H1 (cell line): ENCODE measurements at regions not wholly inside any gene's neighbourhood (a gene's known extent, or its start where the extent isn't known, plus 50 kb on each side); places are given as distances from the start of the nearest gene placed in this dataset.

Experiments used
- CTCF ChIA-PET: fragments of 300-600 bp; sonication (Branson Sonifier 250); formaldehyde crosslinking; loops from one replicate; lab custom pipeline; 2021; ENCODE audit not compliant: partially characterized antibody; lab: Charles Lee
- POLR2A ChIA-PET: fragments of 300-600 bp; sonication (Branson Sonifier 250); formaldehyde crosslinking; loops from one replicate; lab custom pipeline; 2021; ENCODE audit warnings: inconsistent platforms; ENCODE audit not compliant: partially characterized antibody; lab: Charles Lee
- DNase-seq, 2 experiments: peaks; one replicate each; pipeline versions ENCODE4 v3.0.0 to v3.0.0-alpha.2; 2010 to 2022; ENCODE audit warnings: low spot score in 2 of 2, low read depth in 1 of 2, mixed read lengths in 1 of 2
- FAIRE-seq: peaks from 2 replicates; lab custom pipeline; 2011; peaks lifted over from hg19 to GRCh38; lab: Jason Lieb, UNC
- H2AFZ ChIP-seq: 2 replicates; pipeline ENCODE4 v1.8.1; 2012; ENCODE audit warnings: low read length, inconsistent platforms
- H2AK5ac ChIP-seq: 2 replicates; pipeline ENCODE4 v1.6.1; 2013; ENCODE audit warnings: low read depth, low read length
- H2BK120ac ChIP-seq: replicated peaks from 2 replicates; pipeline ENCODE3; 2013; ENCODE audit warnings: low read depth, low read length, inconsistent platforms
- H2BK12ac ChIP-seq: 2 replicates; pipeline ENCODE4 v1.6.1; 2013; ENCODE audit warnings: low read depth, low read length
- H2BK15ac ChIP-seq: 2 replicates; pipeline ENCODE4 v1.6.1; 2013; ENCODE audit warnings: low read length
- H2BK20ac ChIP-seq: 2 replicates; pipeline ENCODE4 v1.6.1; 2013; ENCODE audit warnings: low read length
- H2BK5ac ChIP-seq: 2 replicates; pipeline ENCODE4 v1.6.1; 2013; ENCODE audit warnings: low read depth, low read length
- H3K14ac ChIP-seq: 2 replicates; pipeline ENCODE4 v1.6.1; 2013; ENCODE audit warnings: inconsistent platforms; ENCODE audit not compliant: insufficient read length
- H3K18ac ChIP-seq: 2 replicates; pipeline ENCODE4 v1.6.1; 2013; ENCODE audit warnings: low read length; ENCODE audit errors: extremely low read depth
- H3K23ac ChIP-seq: 2 replicates; pipeline ENCODE4 v1.6.1; 2013; ENCODE audit warnings: inconsistent platforms; ENCODE audit not compliant: insufficient read length
- H3K23me2 ChIP-seq: 2 replicates; pipeline ENCODE4 v1.6.1; 2013; ENCODE audit warnings: low read depth, low read length
- H3K27ac ChIP-seq: 2 replicates; pipeline ENCODE4 v1.6.1; 2011; ENCODE audit warnings: low read depth, low read length, inconsistent platforms
- H3K27me3 ChIP-seq, 4 experiments: replicated peaks in 1 of 4; 1 replicate in 1 of 4; 2 replicates in 3 of 4; pipeline versions ENCODE4 v1.6.1 to v1.8.1; 2011 to 2013; ENCODE audit warnings: low read length in 3 of 4, mild to moderate bottlenecking in 3 of 4, inconsistent platforms in 2 of 4, mixed read lengths in 2 of 4, moderate library complexity in 1 of 4; ENCODE audit not compliant: control insufficient read depth in 3 of 4, insufficient read depth in 3 of 4; ENCODE audit errors: extremely low read depth in 1 of 4
- H3K36me3 ChIP-seq, 4 experiments: 2 replicates each; pipeline versions ENCODE4 v1.6.1 to v1.8.1; 2011 to 2013; ENCODE audit warnings: mild to moderate bottlenecking in 4 of 4, low read length in 3 of 4, moderate library complexity in 2 of 4, control low read depth in 1 of 4, inconsistent platforms in 1 of 4; ENCODE audit not compliant: insufficient read depth in 4 of 4, control insufficient read depth in 2 of 4
- H3K4ac ChIP-seq: replicated peaks from 2 replicates; pipeline ENCODE3; 2013; ENCODE audit warnings: low read length, low read depth, mixed read lengths, inconsistent platforms; ENCODE audit not compliant: insufficient read length
- H3K4me1 ChIP-seq, 4 experiments: replicated peaks in 1 of 4; 1 replicate in 1 of 4; 2 replicates in 3 of 4; pipeline versions ENCODE4 v1.6.1 to v1.8.1; 2011 to 2013; ENCODE audit warnings: low read length in 3 of 4, inconsistent platforms in 2 of 4, mixed read lengths in 1 of 4; ENCODE audit not compliant: insufficient read depth in 4 of 4, control insufficient read depth in 3 of 4
- H3K4me2 ChIP-seq, 2 experiments: 2 replicates each; pipeline versions ENCODE4 v1.6.1 to v1.8.1; 2011 to 2013; ENCODE audit warnings: low read depth in 2 of 2, low read length in 2 of 2, control low read depth in 1 of 2, inconsistent platforms in 1 of 2, mild to moderate bottlenecking in 1 of 2; ENCODE audit not compliant: insufficient read depth in 1 of 2
- H3K4me3 ChIP-seq, 4 experiments: fragments of 200-600, 300-600 bp in 1 of 4; sonication (generic), shearing (Covaris generic), sonication (Bioruptor Twin) in 1 of 4; 2 replicates each; pipeline versions ENCODE4 v1.5.1 to v1.8.1; 2011 to 2016; ENCODE audit warnings: low read length in 4 of 4, low read depth in 3 of 4, control low read depth in 2 of 4, inconsistent platforms in 2 of 4, mild to moderate bottlenecking in 2 of 4, mixed read lengths in 1 of 4, moderate library complexity in 1 of 4; ENCODE audit not compliant: insufficient read depth in 2 of 4; ENCODE audit errors: extremely low read depth in 1 of 4
- H3K56ac ChIP-seq: replicated peaks from 2 replicates; pipeline ENCODE3; 2013; ENCODE audit warnings: low read depth, mild to moderate bottlenecking, mixed read lengths, low read length, inconsistent platforms; ENCODE audit not compliant: insufficient read length
- H3K79me1 ChIP-seq: 2 replicates; pipeline ENCODE4 v1.6.1; 2013; ENCODE audit warnings: low read depth, low read length, control low read depth
- H3K79me2 ChIP-seq, 2 experiments: 2 replicates each; pipeline versions ENCODE4 v1.6.1 to v1.8.1; 2012 to 2013; ENCODE audit warnings: low read length in 2 of 2, mild to moderate bottlenecking in 2 of 2, inconsistent platforms in 1 of 2; ENCODE audit not compliant: insufficient read depth in 2 of 2, control insufficient read depth in 1 of 2
- H3K9ac ChIP-seq, 4 experiments: replicated peaks in 1 of 4; 1 replicate in 1 of 4; 2 replicates in 3 of 4; pipeline versions ENCODE4 v1.6.1 to v1.8.1; 2011 to 2013; ENCODE audit warnings: low read depth in 3 of 4, low read length in 3 of 4, control low read depth in 2 of 4, mild to moderate bottlenecking in 2 of 4, moderate library complexity in 2 of 4, inconsistent platforms in 1 of 4; ENCODE audit errors: extremely low read depth in 1 of 4
- H3K9me3 ChIP-seq, 2 experiments: 2 replicates each; pipeline versions ENCODE4 v1.6.1 to v1.8.1; 2012 to 2013; ENCODE audit warnings: mild to moderate bottlenecking in 2 of 2, moderate library complexity in 2 of 2, control low read depth in 1 of 2, inconsistent platforms in 1 of 2, low read depth in 1 of 2, low read length in 1 of 2, mixed read lengths in 1 of 2; ENCODE audit not compliant: insufficient read depth in 2 of 2
- H4K20me1 ChIP-seq, 2 experiments: replicated peaks in 1 of 2; 2 replicates each; pipeline versions ENCODE3 to v1.8.1; 2011 to 2013; ENCODE audit warnings: inconsistent platforms in 2 of 2, low read length in 2 of 2, mild to moderate bottlenecking in 1 of 2; ENCODE audit not compliant: insufficient read depth in 2 of 2, control insufficient read depth in 1 of 2
- H4K5ac ChIP-seq: 2 replicates; pipeline ENCODE4 v1.6.1; 2013; ENCODE audit warnings: low read length, low read depth, mixed read lengths, inconsistent platforms; ENCODE audit not compliant: insufficient read length
- H4K8ac ChIP-seq: 2 replicates; pipeline ENCODE4 v1.8.0; 2013; ENCODE audit warnings: mild to moderate bottlenecking, moderate library complexity, low read length, inconsistent platforms; ENCODE audit not compliant: insufficient read depth; ENCODE audit errors: extremely low read depth
- H4K91ac ChIP-seq: replicated peaks from 2 replicates; pipeline ENCODE3; 2013; ENCODE audit warnings: low read length, mixed read lengths, inconsistent platforms; ENCODE audit not compliant: insufficient read length
- EP300 ChIP-seq, 2 experiments: IDR thresholded peaks; 1 replicate in 1 of 2; 2 replicates in 1 of 2; pipeline ENCODE4 v1.6.1; 2011 to 2012; ENCODE audit warnings: low read depth in 2 of 2, low read length in 2 of 2, mild to moderate bottlenecking in 2 of 2, borderline replicate concordance in 1 of 2, inconsistent platforms in 1 of 2, moderate library complexity in 1 of 2
- JUND ChIP-seq: IDR thresholded peaks from 2 replicates; pipeline ENCODE4 v1.6.1; 2011; ENCODE audit warnings: mild to moderate bottlenecking, improper control_type of control experiment, low read length
- KDM4A ChIP-seq: IDR thresholded peaks from one replicate; pipeline ENCODE4 v1.7.1; 2012; ENCODE audit warnings: low read depth, mild to moderate bottlenecking, moderate library complexity, low read length, inconsistent platforms; ENCODE audit not compliant: severe bottlenecking
- KDM5A ChIP-seq: fragments of 200-600 bp; IDR thresholded peaks from 2 replicates; pipeline ENCODE4 v1.7.1; 2012; ENCODE audit warnings: mild to moderate bottlenecking, low read length, inconsistent platforms, mixed read lengths
- MAFK ChIP-seq: IDR thresholded peaks from 2 replicates; pipeline ENCODE4 v1.6.1; 2012; ENCODE audit warnings: low read depth, mild to moderate bottlenecking, improper control_type of control experiment, low read length
- POLR2AphosphoS5 ChIP-seq: IDR thresholded peaks from 2 replicates; pipeline ENCODE4 v1.6.1; 2011; ENCODE audit warnings: low read depth, low read length
- RAD21 ChIP-seq, 2 experiments: IDR thresholded peaks in 1 of 2; conservative IDR thresholded peaks in 1 of 2; 2 replicates each; pipeline ENCODE4 v1.6.1; 2011; ENCODE audit warnings: low read depth in 2 of 2, low read length in 2 of 2, improper control_type of control experiment in 1 of 2, inconsistent platforms in 1 of 2, mild to moderate bottlenecking in 1 of 2, moderate library complexity in 1 of 2
- RFX5 ChIP-seq: IDR thresholded peaks from 2 replicates; pipeline ENCODE4 v1.6.1; 2011; ENCODE audit warnings: low read depth, low read length, improper control_type of control experiment, borderline replicate concordance
- RXRA ChIP-seq: IDR thresholded peaks from 2 replicates; pipeline ENCODE4 v1.6.1; 2011; ENCODE audit warnings: low read depth, mild to moderate bottlenecking, low read length, moderate library complexity; ENCODE audit not compliant: insufficient read depth
- SIN3A ChIP-seq, 2 experiments: IDR thresholded peaks in 1 of 2; conservative IDR thresholded peaks in 1 of 2; 2 replicates each; pipeline ENCODE4 v1.6.1; 2011 to 2012; ENCODE audit warnings: low read length in 2 of 2, improper control_type of control experiment in 1 of 2, low read depth in 1 of 2, mild to moderate bottlenecking in 1 of 2
- TAF1 ChIP-seq: IDR thresholded peaks from 2 replicates; pipeline ENCODE4 v1.6.1; 2011; ENCODE audit warnings: mild to moderate bottlenecking, low read depth, low read length
- TBP ChIP-seq: IDR thresholded peaks from 2 replicates; pipeline ENCODE4 v1.6.1; 2011; ENCODE audit warnings: low read depth, low read length, improper control_type of control experiment
- WGBS, 2 experiments: shearing (Covaris generic) in 1 of 2; methylation state at CpG; one replicate each; pipeline versions ENCODE4 v1.1.6 to v1.1.7; 2013 to 2015; ENCODE audit warnings: low lambda C conversion rate in 2 of 2, mixed read lengths in 2 of 2, inconsistent platforms in 1 of 2, low coverage in 1 of 2, missing lambda C conversion rate in 1 of 2; ENCODE audit not compliant: insufficient replicate concordance in 2 of 2, insufficient coverage in 1 of 2, insufficient read length in 1 of 2; ENCODE audit errors: extremely low coverage in 1 of 2, missing lambda C conversion rate in 1 of 2; 5-methylcytosine and 5-hydroxymethylcytosine counted together
- TF ChIP-seq, protein P1 (sequence below): IDR thresholded peaks from 2 replicates; pipeline ENCODE4 v1.6.1; 2012; ENCODE audit warnings: low read length, inconsistent platforms

DNA sequence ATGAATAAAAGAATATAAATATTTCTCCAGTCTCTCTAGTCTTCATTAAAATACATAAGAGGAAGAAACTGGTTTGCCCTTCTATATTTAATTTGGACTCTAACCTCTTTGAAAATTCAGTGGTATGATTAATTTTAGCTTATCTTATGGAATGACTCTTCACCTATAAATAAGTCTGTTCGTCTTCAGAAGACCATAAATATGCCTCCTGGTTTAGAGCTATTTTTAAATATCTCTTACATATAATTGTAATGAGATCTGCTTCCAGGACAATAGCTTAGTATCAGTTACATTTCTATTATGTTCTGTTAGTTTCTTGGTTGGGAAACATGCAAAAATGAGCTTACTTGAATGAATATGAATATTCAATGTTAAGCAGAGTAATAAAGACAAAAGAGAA is 257.5 kb upstream of the HMGA2 start:
- no peak overlapping the region for H3K18ac ChIP-seq
- no peak overlapping the region for H3K4me2 ChIP-seq
- H3K4me3 ChIP-seq = no peak overlapping the region
- H4K20me1 ChIP-seq = no peaks in the 10 kb centered on the region
- no peak overlapping the region for H4K8ac ChIP-seq
- no peak overlapping the region for H4K91ac ChIP-seq
- H2BK12ac ChIP-seq = no peak overlapping the region
- H3K79me2 ChIP-seq = no peaks in the 10 kb centered on the region
- H2BK120ac ChIP-seq = no peak overlapping the region
- H3K23ac ChIP-seq = no peak overlapping the region
- FAIRE-seq (no peak), DNase-seq (no peak)
- H3K4me1 ChIP-seq = no peaks in the 10 kb centered on the region
- no peaks in the 10 kb centered on the region for H3K36me3 ChIP-seq
- no peak overlapping the region for H3K4ac ChIP-seq
- H3K23me2 ChIP-seq = no peaks in the 10 kb centered on the region
- no peak overlapping the region for H3K14ac ChIP-seq
- peaks cover 0 to 1% (median 0%) of the 10 kb centered on the region in 4 experiments; a peak in 1 of 7 replicates for H3K27me3 ChIP-seq
- ChIA-PET POLR2A (no interaction called here), CTCF (interaction anchor here (0.6 to 2.7 kb wide), 6 partner anchors 8 to 719 kb away, joined by 3 to 15 read pairs (median 3); no protein-coding TSS in a partner anchor)
- H2AFZ ChIP-seq = no peak overlapping the region
- H2AK5ac ChIP-seq = no peak overlapping the region
- H2BK20ac ChIP-seq = no peak overlapping the region
- H3K9me3 ChIP-seq = no peaks in the 10 kb centered on the region
- no peak overlapping the region for H3K9ac ChIP-seq
- H2BK15ac ChIP-seq = no peak overlapping the region
- no peak overlapping the region for H3K27ac ChIP-seq
- WGBS, 2 experiments = 75% methylated on average over 1 of the region's 1 CpG; no CpG with 5 or more reads in 1 of the 2 experiments
- H3K79me1 ChIP-seq = no peaks in the 10 kb centered on the region
- H3K56ac ChIP-seq = no peak overlapping the region
- no peak overlapping the region for H2BK5ac ChIP-seq
- H4K5ac ChIP-seq = no peak overlapping the region
- TF ChIP-seq JUND (no peak), RAD21 (IDR thresholded peaks at IDR 0.05 in 1 of 2, conservative IDR thresholded peaks at IDR 0.05 in 1 of 2; ENCODE audit: low read depth in 2 of 2, low read length in 2 of 2) (no peak), KDM4A (no peak), RXRA (no peak), RFX5 (no peak), TBP (no peak), EP300 (IDR thresholded peaks at IDR 0.05; ENCODE audit: borderline replicate concordance in 1 of 2, low read depth in 2 of 2, low read length in 2 of 2) (no peak), POLR2AphosphoS5 (no peak), SIN3A (conservative IDR thresholded peaks at IDR 0.05 in 1 of 2, IDR thresholded peaks at IDR 0.05 in 1 of 2; ENCODE audit: low read depth in 1 of 2, low read length in 2 of 2) (no peak), KDM5A (no peak), TAF1 (no peak), MAFK (no peak)
- TF ChIP-seq, protein P1, sequence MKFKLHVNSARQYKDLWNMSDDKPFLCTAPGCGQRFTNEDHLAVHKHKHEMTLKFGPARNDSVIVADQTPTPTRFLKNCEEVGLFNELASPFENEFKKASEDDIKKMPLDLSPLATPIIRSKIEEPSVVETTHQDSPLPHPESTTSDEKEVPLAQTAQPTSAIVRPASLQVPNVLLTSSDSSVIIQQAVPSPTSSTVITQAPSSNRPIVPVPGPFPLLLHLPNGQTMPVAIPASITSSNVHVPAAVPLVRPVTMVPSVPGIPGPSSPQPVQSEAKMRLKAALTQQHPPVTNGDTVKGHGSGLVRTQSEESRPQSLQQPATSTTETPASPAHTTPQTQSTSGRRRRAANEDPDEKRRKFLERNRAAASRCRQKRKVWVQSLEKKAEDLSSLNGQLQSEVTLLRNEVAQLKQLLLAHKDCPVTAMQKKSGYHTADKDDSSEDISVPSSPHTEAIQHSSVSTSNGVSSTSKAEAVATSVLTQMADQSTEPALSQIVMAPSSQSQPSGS = no peak
